ENCODE measurements at regions not wholly inside any gene's neighbourhood (a gene's known extent, or its start where the extent isn't known, plus 50 kb on each side); places are given as distances from the start of the nearest gene placed in this dataset.

GRCh38 chr2:61712060-61712459 is 141.8 kb downstream of the FAM161A start:
- no peak for TF ChIP-seq EZH2 (IDR thresholded peaks at IDR 0.05)
- TF ChIP-seq POLR2AphosphoS5 (IDR thresholded peaks at IDR 0.05; ENCODE audit: borderline replicate concordance, low read depth, low read length): no peak
